H9 (cell line): ENCODE measurements at regions not wholly inside any gene's neighbourhood (a gene's known extent, or its start where the extent isn't known, plus 50 kb on each side); places are given as distances from the start of the nearest gene placed in this dataset.

Source experiments
- DNase-seq: peaks from one replicate; pipeline ENCODE4 v3.0.0-alpha.2; 2017
- H2AFZ ChIP-seq: one replicate; pipeline ENCODE4 v1.6.1; 2013; ENCODE audit warnings: mild to moderate bottlenecking, low read length, control low read depth, moderate library complexity
- H2AK5ac ChIP-seq: 2 replicates; pipeline ENCODE4 v1.6.1; 2013; ENCODE audit warnings: low read length, control low read depth, mixed read lengths; ENCODE audit not compliant: insufficient read length
- H2BK120ac ChIP-seq: one replicate; pipeline ENCODE4 v1.6.1; 2013; ENCODE audit warnings: low read depth, mild to moderate bottlenecking, low read length, control low read depth, inconsistent platforms; ENCODE audit not compliant: poor library complexity, severe bottlenecking
- H2BK12ac ChIP-seq: 2 replicates; pipeline ENCODE4 v1.6.1; 2013; ENCODE audit warnings: low read length, control low read depth, mixed read lengths, low read depth; ENCODE audit not compliant: insufficient read length
- H2BK15ac ChIP-seq: 2 replicates; pipeline ENCODE4 v1.6.1; 2013; ENCODE audit warnings: low read depth, low read length, control low read depth
- H2BK20ac ChIP-seq: one replicate; pipeline ENCODE4 v1.6.1; 2013; ENCODE audit warnings: low read depth, mild to moderate bottlenecking, low read length, control low read depth, inconsistent platforms; ENCODE audit not compliant: poor library complexity, severe bottlenecking
- H2BK5ac ChIP-seq: 2 replicates; pipeline ENCODE4 v1.6.1; 2013; ENCODE audit warnings: low read length, control low read depth, mixed read lengths; ENCODE audit not compliant: insufficient read length
- H3K14ac ChIP-seq: 2 replicates; pipeline ENCODE4 v1.6.1; 2013; ENCODE audit warnings: low read length, control low read depth; ENCODE audit not compliant: insufficient read depth
- H3K18ac ChIP-seq: 2 replicates; pipeline ENCODE4 v1.6.1; 2013; ENCODE audit warnings: low read depth, mild to moderate bottlenecking, mixed read lengths, low read length, control low read depth; ENCODE audit not compliant: insufficient read length
- H3K23ac ChIP-seq: 2 replicates; pipeline ENCODE4 v1.6.1; 2013; ENCODE audit warnings: low read length, control low read depth, mixed read lengths, low read depth; ENCODE audit not compliant: insufficient read length
- H3K23me2 ChIP-seq: 2 replicates; pipeline ENCODE4 v1.6.1; 2013; ENCODE audit warnings: low read depth, mild to moderate bottlenecking, mixed read lengths, low read length, control low read depth; ENCODE audit not compliant: insufficient read length, poor library complexity, severe bottlenecking
- H3K27ac ChIP-seq: 2 replicates; pipeline ENCODE4 v1.5.1; 2013; ENCODE audit warnings: low read length, control low read depth, mixed read lengths, low read depth; ENCODE audit not compliant: insufficient read length
- H3K27me3 ChIP-seq: 2 replicates; pipeline ENCODE4 v1.6.1; 2013; ENCODE audit warnings: low read length, control low read depth, inconsistent platforms; ENCODE audit not compliant: insufficient read depth
- H3K4ac ChIP-seq: 2 replicates; pipeline ENCODE4 v1.6.1; 2013; ENCODE audit warnings: low read depth, mild to moderate bottlenecking, control low read depth, inconsistent platforms, low read length, moderate library complexity
- H3K4me1 ChIP-seq: 2 replicates; pipeline ENCODE4 v1.6.1; 2013; ENCODE audit warnings: low read length, control low read depth, inconsistent platforms; ENCODE audit not compliant: insufficient read depth
- H3K4me2 ChIP-seq: 2 replicates; pipeline ENCODE4 v1.6.1; 2013; ENCODE audit warnings: low read length, control low read depth, mixed read lengths; ENCODE audit not compliant: insufficient read length, insufficient read depth
- H3K56ac ChIP-seq: 2 replicates; pipeline ENCODE4 v1.6.1; 2013; ENCODE audit warnings: low read depth, mild to moderate bottlenecking, mixed read lengths, low read length, control low read depth; ENCODE audit not compliant: insufficient read length
- H3K79me1 ChIP-seq: 2 replicates; pipeline ENCODE4 v1.6.1; 2013; ENCODE audit warnings: low read depth, mild to moderate bottlenecking, moderate library complexity, low read length, control low read depth, inconsistent platforms; ENCODE audit not compliant: insufficient read depth, poor library complexity, severe bottlenecking
- H3K79me2 ChIP-seq: 2 replicates; pipeline ENCODE4 v1.6.1; 2013; ENCODE audit warnings: low read length, control low read depth, inconsistent platforms; ENCODE audit not compliant: insufficient read depth
- H3K9ac ChIP-seq: 2 replicates; pipeline ENCODE4 v1.6.1; 2013; ENCODE audit warnings: low read length, control low read depth, mixed read lengths; ENCODE audit not compliant: insufficient read length; ENCODE audit errors: extremely low read depth
- H3K9me3 ChIP-seq: one replicate; pipeline ENCODE4 v1.6.1; 2013; ENCODE audit warnings: low read depth, low read length, inconsistent platforms; ENCODE audit not compliant: control insufficient read depth
- H3T11ph ChIP-seq: one replicate; pipeline ENCODE4 v1.6.1; 2013; ENCODE audit warnings: mild to moderate bottlenecking, low read length, control low read depth, inconsistent platforms
- H4K20me1 ChIP-seq: one replicate; pipeline ENCODE4 v1.6.1; 2013; ENCODE audit not compliant: control insufficient read depth, insufficient read length, insufficient read depth
- H4K5ac ChIP-seq: 2 replicates; pipeline ENCODE4 v1.6.1; 2013; ENCODE audit warnings: low read depth, mild to moderate bottlenecking, mixed read lengths, low read length, control low read depth; ENCODE audit not compliant: insufficient read length
- H4K8ac ChIP-seq: replicated peaks from 2 replicates; pipeline ENCODE4 v1.6.1; 2013; ENCODE audit warnings: low read length, control low read depth, mixed read lengths, low read depth; ENCODE audit not compliant: insufficient read length
- H4K91ac ChIP-seq: 2 replicates; pipeline ENCODE4 v1.6.1; 2013; ENCODE audit warnings: low read depth, mild to moderate bottlenecking, moderate library complexity, mixed read lengths, low read length, control low read depth; ENCODE audit not compliant: insufficient read length
- H3K27ac Mint-ChIP-seq, 3 experiments: 2 replicates in 2 of 3; 3 replicates in 1 of 3; pipeline ENCODE4 v1.8.0; 2020 to 2021; ENCODE audit warnings: mixed read lengths in 3 of 3, mild to moderate bottlenecking in 1 of 3, moderate library complexity in 1 of 3
- H3K27me3 Mint-ChIP-seq: 2 replicates; pipeline ENCODE4 v1.8.0; 2021; ENCODE audit warnings: low read depth, mild to moderate bottlenecking, moderate library complexity, mixed read lengths
- H3K36me3 Mint-ChIP-seq, 3 experiments: 2 replicates in 2 of 3; 3 replicates in 1 of 3; pipeline ENCODE4 v1.8.0; 2020 to 2021; ENCODE audit warnings: low read depth in 3 of 3, mixed read lengths in 3 of 3; ENCODE audit not compliant: insufficient read depth in 1 of 3
- H3K4me1 Mint-ChIP-seq, 2 experiments: 2 replicates each; pipeline ENCODE4 v1.8.0; 2020; ENCODE audit warnings: mixed read lengths in 2 of 2
- H3K4me3 Mint-ChIP-seq, 2 experiments: 2 replicates in 1 of 2; 3 replicates in 1 of 2; pipeline ENCODE4 v1.8.0; 2020 to 2021; ENCODE audit warnings: mild to moderate bottlenecking in 2 of 2, mixed read lengths in 2 of 2, moderate library complexity in 1 of 2
- H3K9me3 Mint-ChIP-seq, 2 experiments: 2 replicates in 1 of 2; 3 replicates in 1 of 2; pipeline ENCODE4 v1.8.0; 2020; ENCODE audit warnings: mild to moderate bottlenecking in 2 of 2, mixed read lengths in 2 of 2, moderate library complexity in 1 of 2
- WGBS: extraction: QIAGEN DNeasy Blood & Tissue Kit; methylation state at CpG from one replicate; pipeline ENCODE4 v1.1.7; 2013; ENCODE audit warnings: missing lambda C conversion rate, low lambda C conversion rate, mixed read lengths; ENCODE audit not compliant: insufficient read length; ENCODE audit errors: extremely low coverage; 5-methylcytosine and 5-hydroxymethylcytosine counted together
- TF ChIP-seq, protein P1 (sequence below): fragments of 200-600 bp; sonication (generic); conservative IDR thresholded peaks from 3 replicates; pipeline ENCODE4 v1.8.0; 2021; ENCODE audit warnings: antibody characterized with exemption, mild to moderate bottlenecking

DNA sequence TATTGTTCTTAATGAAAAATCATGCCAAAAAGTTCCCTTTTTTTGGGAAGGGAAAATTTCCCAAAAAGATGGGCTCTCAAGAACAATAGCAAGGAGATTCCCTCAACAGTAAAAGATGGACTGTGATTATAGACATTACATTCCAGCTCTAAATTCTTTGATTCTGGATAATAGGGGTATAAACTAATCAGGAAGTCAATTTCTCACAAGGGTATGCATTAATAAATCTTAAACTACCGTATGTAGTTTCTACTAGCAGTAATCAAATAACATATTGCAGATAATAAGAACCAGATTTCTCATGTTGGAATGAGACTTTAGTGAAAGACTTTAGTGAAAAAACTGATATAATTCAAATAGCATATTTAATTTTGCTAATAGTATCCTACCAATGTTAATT lies 144.8 kb upstream of the PTPRG start:
- no peaks in the 10 kb centered on the region for H3K23me2 ChIP-seq
- no peak overlapping the region for H3K4ac ChIP-seq
- H2BK120ac ChIP-seq: no peak overlapping the region
- no peaks in the 10 kb centered on the region for H3K79me2 ChIP-seq
- H3K4me1 Mint-ChIP-seq: peaks cover 0 to 5% of the 10 kb centered on the region in 2 experiments; a peak in 2 of 4 replicates
- H3K27ac ChIP-seq: no peak overlapping the region
- no peaks in the 10 kb centered on the region for H4K20me1 ChIP-seq
- H3K56ac ChIP-seq: no peak overlapping the region
- no peak overlapping the region for H2BK20ac ChIP-seq
- H3K27ac Mint-ChIP-seq: no peak overlapping the region
- no peak overlapping the region for H2AK5ac ChIP-seq
- no peak overlapping the region for H3K18ac ChIP-seq
- H2BK5ac ChIP-seq: no peak overlapping the region
- H3K4me3 Mint-ChIP-seq: no peak overlapping the region
- H3K79me1 ChIP-seq: no peaks in the 10 kb centered on the region
- H3T11ph ChIP-seq: no peak overlapping the region
- no peak overlapping the region for H3K9ac ChIP-seq
- H3K23ac ChIP-seq: no peak overlapping the region
- no peak overlapping the region for H3K14ac ChIP-seq
- no peaks in the 10 kb centered on the region for H3K4me1 ChIP-seq
- WGBS: no CpG with 5 or more reads among the region's 1 CpG
- no peaks in the 10 kb centered on the region for H3K9me3 ChIP-seq
- H3K4me2 ChIP-seq: no peak overlapping the region
- no peak overlapping the region for H2BK15ac ChIP-seq
- no peak overlapping the region for H2AFZ ChIP-seq
- H4K91ac ChIP-seq: no peak overlapping the region
- no peaks in the 10 kb centered on the region for H3K27me3 ChIP-seq
- no peak for DNase-seq
- H3K27me3 Mint-ChIP-seq: no peaks in the 10 kb centered on the region; the same call in 1 of the 2 replicates
- H4K5ac ChIP-seq: no peak overlapping the region
- no peaks in the 10 kb centered on the region; a peak in 1 of 5 replicates for H3K9me3 Mint-ChIP-seq
- no peak overlapping the region for H2BK12ac ChIP-seq
- peaks cover 0 to 2% (median 0%) of the 10 kb centered on the region in 3 experiments; a peak in 1 of 7 replicates for H3K36me3 Mint-ChIP-seq
- no peak overlapping the region for H4K8ac ChIP-seq
- TF ChIP-seq, protein P1, sequence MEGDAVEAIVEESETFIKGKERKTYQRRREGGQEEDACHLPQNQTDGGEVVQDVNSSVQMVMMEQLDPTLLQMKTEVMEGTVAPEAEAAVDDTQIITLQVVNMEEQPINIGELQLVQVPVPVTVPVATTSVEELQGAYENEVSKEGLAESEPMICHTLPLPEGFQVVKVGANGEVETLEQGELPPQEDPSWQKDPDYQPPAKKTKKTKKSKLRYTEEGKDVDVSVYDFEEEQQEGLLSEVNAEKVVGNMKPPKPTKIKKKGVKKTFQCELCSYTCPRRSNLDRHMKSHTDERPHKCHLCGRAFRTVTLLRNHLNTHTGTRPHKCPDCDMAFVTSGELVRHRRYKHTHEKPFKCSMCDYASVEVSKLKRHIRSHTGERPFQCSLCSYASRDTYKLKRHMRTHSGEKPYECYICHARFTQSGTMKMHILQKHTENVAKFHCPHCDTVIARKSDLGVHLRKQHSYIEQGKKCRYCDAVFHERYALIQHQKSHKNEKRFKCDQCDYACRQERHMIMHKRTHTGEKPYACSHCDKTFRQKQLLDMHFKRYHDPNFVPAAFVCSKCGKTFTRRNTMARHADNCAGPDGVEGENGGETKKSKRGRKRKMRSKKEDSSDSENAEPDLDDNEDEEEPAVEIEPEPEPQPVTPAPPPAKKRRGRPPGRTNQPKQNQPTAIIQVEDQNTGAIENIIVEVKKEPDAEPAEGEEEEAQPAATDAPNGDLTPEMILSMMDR: no peak
